ENCODE measurements at regions not wholly inside any gene's neighbourhood (a gene's known extent, or its start where the extent isn't known, plus 50 kb on each side); places are given as distances from the start of the nearest gene placed in this dataset.

- Histone ChIP-seq H3K36me3 (replicated peaks in 1 of 2; ENCODE audit: control insufficient read depth in 2 of 2, insufficient read depth in 2 of 2, low read length in 2 of 2) (no peaks in the 10 kb centered on the region), H3K79me1 (ENCODE audit: low read depth, low read length) (no peaks in the 10 kb centered on the region), H3K4ac (ENCODE audit: low read length) (no peak overlapping the region), H4K8ac (ENCODE audit: low read depth, low read length) (no peak overlapping the region), H2AK5ac (ENCODE audit: low read depth, low read length) (no peak overlapping the region), H3K4me2 (ENCODE audit: insufficient read depth, low read length, poor library complexity, severe bottlenecking) (no peak overlapping the region), H3K9ac (ENCODE audit: low read depth, low read length, poor library complexity) (no peak overlapping the region), H3K14ac (ENCODE audit: low read length) (no peak overlapping the region), H3K27ac (replicated peaks; ENCODE audit: low read length) (no peak overlapping the region), H3K18ac (ENCODE audit: low read length) (no peak overlapping the region), H2BK15ac (ENCODE audit: low read length) (no peak overlapping the region), H2BK120ac (ENCODE audit: low read depth, low read length) (no peak overlapping the region), H4K91ac (ENCODE audit: low read depth, low read length, poor library complexity) (no peak overlapping the region), H3K27me3 (ENCODE audit: control insufficient read depth in 3 of 3, insufficient read depth in 3 of 3, low read depth in 1 of 3, low read length in 3 of 3) (no peaks in the 10 kb centered on the region), H3K23ac (ENCODE audit: low read depth, low read length, poor library complexity) (no peak overlapping the region), H2BK5ac (ENCODE audit: low read length) (no peak overlapping the region), H2AFZ (ENCODE audit: low read length) (no peak overlapping the region), H2BK12ac (ENCODE audit: low read length) (no peak overlapping the region), H3K9me3 (replicated peaks in 1 of 2; ENCODE audit: control insufficient read depth in 2 of 2, insufficient read depth in 1 of 2, low read depth in 1 of 2, low read length in 2 of 2) (no peaks in the 10 kb centered on the region), H3K4me1 (ENCODE audit: control insufficient read depth in 2 of 2, insufficient read depth in 1 of 2, low read depth in 1 of 2, low read length in 2 of 2) (no peaks in the 10 kb centered on the region), H3K4me3 (ENCODE audit: low read length in 2 of 2) (no peak overlapping the region)
- no peak for DNase-seq (ENCODE audit: low spot score)
- no CpG with 5 or more reads among the region's 2 CpGs for WGBS, 2 donors (ENCODE audit: extremely low coverage in 2 of 2, insufficient read length in 2 of 2, insufficient replicate concordance in 1 of 2)
Observed at GRCh38 chr10:36256948-36257356, 614.9 kb upstream of the FZD8 start.

GRCh38 chr10:36256166-36256565 is 614.1 kb upstream of the FZD8 start:
- H3K4ac ChIP-seq (ENCODE audit: low read length): no peak overlapping the region
- WGBS, 2 donors (ENCODE audit: extremely low coverage in 2 of 2, insufficient read length in 2 of 2, insufficient replicate concordance in 1 of 2): no CpG with 5 or more reads among the region's 2 CpGs

GRCh38 chr10:36254199-36254598 is 612.1 kb upstream of the FZD8 start:
- Histone ChIP-seq H3K27ac (replicated peaks; ENCODE audit: low read length) (no peak overlapping the region), H4K91ac (ENCODE audit: low read depth, low read length, poor library complexity) (no peak overlapping the region), H2AK5ac (ENCODE audit: low read depth, low read length) (no peak overlapping the region), H2AFZ (ENCODE audit: low read length) (no peak overlapping the region), H3K23ac (ENCODE audit: low read depth, low read length, poor library complexity) (no peak overlapping the region), H3K9ac (ENCODE audit: low read depth, low read length, poor library complexity) (no peak overlapping the region), H4K8ac (ENCODE audit: low read depth, low read length) (no peak overlapping the region), H3K4me1 (ENCODE audit: control insufficient read depth in 2 of 2, insufficient read depth in 1 of 2, low read depth in 1 of 2, low read length in 2 of 2) (no peaks in the 10 kb centered on the region), H3K79me1 (ENCODE audit: low read depth, low read length) (no peaks in the 10 kb centered on the region), H2BK15ac (ENCODE audit: low read length) (no peak overlapping the region), H2BK5ac (ENCODE audit: low read length) (no peak overlapping the region), H2BK12ac (ENCODE audit: low read length) (no peak overlapping the region), H3K4me2 (ENCODE audit: insufficient read depth, low read length, poor library complexity, severe bottlenecking) (no peak overlapping the region), H3K4ac (ENCODE audit: low read length) (no peak overlapping the region), H3K18ac (ENCODE audit: low read length) (no peak overlapping the region), H3K27me3 (ENCODE audit: control insufficient read depth in 3 of 3, insufficient read depth in 3 of 3, low read depth in 1 of 3, low read length in 3 of 3) (no peaks in the 10 kb centered on the region), H2BK120ac (ENCODE audit: low read depth, low read length) (no peak overlapping the region), H3K36me3 (replicated peaks in 1 of 2; ENCODE audit: control insufficient read depth in 2 of 2, insufficient read depth in 2 of 2, low read length in 2 of 2) (no peaks in the 10 kb centered on the region), H3K4me3 (ENCODE audit: low read length in 2 of 2) (no peak overlapping the region), H3K9me3 (replicated peaks in 1 of 2; ENCODE audit: control insufficient read depth in 2 of 2, insufficient read depth in 1 of 2, low read depth in 1 of 2, low read length in 2 of 2) (no peaks in the 10 kb centered on the region), H3K14ac (ENCODE audit: low read length) (no peak overlapping the region)
- no peak for DNase-seq (ENCODE audit: low spot score)
- WGBS, 2 donors (ENCODE audit: extremely low coverage in 2 of 2, insufficient read length in 2 of 2, insufficient replicate concordance in 1 of 2): no CpG with 5 or more reads among the region's 3 CpGs

More at GRCh38 chr10:36256166-36256565, 614.1 kb upstream of the FZD8 start:
- Histone ChIP-seq H3K9ac (ENCODE audit: low read depth, low read length, poor library complexity) (no peak overlapping the region), H3K27me3 (ENCODE audit: control insufficient read depth in 3 of 3, insufficient read depth in 3 of 3, low read depth in 1 of 3, low read length in 3 of 3) (no peaks in the 10 kb centered on the region), H4K91ac (ENCODE audit: low read depth, low read length, poor library complexity) (no peak overlapping the region), H2AFZ (ENCODE audit: low read length) (no peak overlapping the region), H3K4me3 (ENCODE audit: low read length in 2 of 2) (no peak overlapping the region), H4K8ac (ENCODE audit: low read depth, low read length) (no peak overlapping the region), H3K9me3 (replicated peaks in 1 of 2; ENCODE audit: control insufficient read depth in 2 of 2, insufficient read depth in 1 of 2, low read depth in 1 of 2, low read length in 2 of 2) (no peaks in the 10 kb centered on the region), H2BK15ac (ENCODE audit: low read length) (no peak overlapping the region), H2AK5ac (ENCODE audit: low read depth, low read length) (no peak overlapping the region), H3K23ac (ENCODE audit: low read depth, low read length, poor library complexity) (no peak overlapping the region), H3K27ac (replicated peaks; ENCODE audit: low read length) (no peak overlapping the region), H3K18ac (ENCODE audit: low read length) (no peak overlapping the region), H2BK12ac (ENCODE audit: low read length) (no peak overlapping the region), H2BK120ac (ENCODE audit: low read depth, low read length) (no peak overlapping the region), H3K14ac (ENCODE audit: low read length) (no peak overlapping the region), H3K79me1 (ENCODE audit: low read depth, low read length) (no peaks in the 10 kb centered on the region), H3K4me2 (ENCODE audit: insufficient read depth, low read length, poor library complexity, severe bottlenecking) (no peak overlapping the region), H2BK5ac (ENCODE audit: low read length) (no peak overlapping the region), H3K4me1 (ENCODE audit: control insufficient read depth in 2 of 2, insufficient read depth in 1 of 2, low read depth in 1 of 2, low read length in 2 of 2) (no peaks in the 10 kb centered on the region), H3K36me3 (replicated peaks in 1 of 2; ENCODE audit: control insufficient read depth in 2 of 2, insufficient read depth in 2 of 2, low read length in 2 of 2) (no peaks in the 10 kb centered on the region)
- no peak for DNase-seq (ENCODE audit: low spot score)

- Histone ChIP-seq H3K4me2 (ENCODE audit: insufficient read depth, low read length, poor library complexity, severe bottlenecking) (no peak overlapping the region), H2AK5ac (ENCODE audit: low read depth, low read length) (no peak overlapping the region), H2AFZ (ENCODE audit: low read length) (no peak overlapping the region), H3K4me3 (ENCODE audit: low read length in 2 of 2) (no peak overlapping the region), H3K14ac (ENCODE audit: low read length) (no peak overlapping the region), H2BK5ac (ENCODE audit: low read length) (no peak overlapping the region), H3K4me1 (ENCODE audit: control insufficient read depth in 2 of 2, insufficient read depth in 1 of 2, low read depth in 1 of 2, low read length in 2 of 2) (no peaks in the 10 kb centered on the region), H2BK12ac (ENCODE audit: low read length) (no peak overlapping the region), H3K9me3 (replicated peaks in 1 of 2; ENCODE audit: control insufficient read depth in 2 of 2, insufficient read depth in 1 of 2, low read depth in 1 of 2, low read length in 2 of 2) (no peaks in the 10 kb centered on the region), H2BK15ac (ENCODE audit: low read length) (no peak overlapping the region), H4K8ac (ENCODE audit: low read depth, low read length) (no peak overlapping the region), H3K23ac (ENCODE audit: low read depth, low read length, poor library complexity) (no peak overlapping the region), H3K4ac (ENCODE audit: low read length) (no peak overlapping the region), H3K9ac (ENCODE audit: low read depth, low read length, poor library complexity) (no peak overlapping the region), H4K91ac (ENCODE audit: low read depth, low read length, poor library complexity) (no peak overlapping the region), H3K27me3 (ENCODE audit: control insufficient read depth in 3 of 3, insufficient read depth in 3 of 3, low read depth in 1 of 3, low read length in 3 of 3) (no peaks in the 10 kb centered on the region), H3K36me3 (replicated peaks in 1 of 2; ENCODE audit: control insufficient read depth in 2 of 2, insufficient read depth in 2 of 2, low read length in 2 of 2) (no peaks in the 10 kb centered on the region), H3K27ac (replicated peaks; ENCODE audit: low read length) (no peak overlapping the region), H3K18ac (ENCODE audit: low read length) (no peak overlapping the region), H3K79me1 (ENCODE audit: low read depth, low read length) (no peaks in the 10 kb centered on the region), H2BK120ac (ENCODE audit: low read depth, low read length) (no peak overlapping the region)
- DNase-seq (ENCODE audit: low spot score): no peak
- WGBS, 2 donors (ENCODE audit: extremely low coverage in 2 of 2, insufficient read length in 2 of 2, insufficient replicate concordance in 1 of 2): no CpG with 5 or more reads among the region's 3 CpGs
Observed at GRCh38 chr10:36253731-36254130, 611.6 kb upstream of the FZD8 start.

All from neuronal stem cell (in vitro differentiated cells).